Vagina (tissue), 2 donors: ENCODE measurements at regions not wholly inside any gene's neighbourhood (a gene's known extent, or its start where the extent isn't known, plus 50 kb on each side); places are given as distances from the start of the nearest gene placed in this dataset.

Experiments used
- DNase-seq, 2 donors: peaks; one replicate each; pipeline ENCODE4 v3.0.0-alpha.2; 2017; ENCODE audit errors: extremely low spot score in 2 of 2
- H3K27ac ChIP-seq: fragments of 200-600 bp; sonication (generic); one replicate; pipeline ENCODE4 v1.5.1; 2019
- H3K27me3 ChIP-seq: fragments of 200-600 bp; sonication (generic); one replicate; pipeline ENCODE4 v1.5.1; 2019
- H3K36me3 ChIP-seq, 2 donors: fragments of 200-600 bp; sonication (generic); one replicate each; pipeline ENCODE4 v1.5.1; 2017 to 2019
- H3K4me1 ChIP-seq: fragments of 200-600 bp; sonication (generic); one replicate; pipeline ENCODE4 v1.5.1; 2019
- H3K4me3 ChIP-seq, 2 donors: fragments of 200-600 bp; sonication (generic); 1 replicate in 1 of 2; 2 replicates in 1 of 2; pipeline ENCODE4 v1.5.1; 2016 to 2019
- H3K9me3 ChIP-seq: fragments of 200-600 bp; sonication (generic); one replicate; pipeline ENCODE4 v1.5.1; 2019
- CTCF ChIP-seq, 3 experiments: fragments of 450-650 bp in 2 of 3; fragments of 200-600 bp in 1 of 3; sonication (generic) in 1 of 3; IDR thresholded peaks; one replicate each; pipeline ENCODE4 v1.5.1; 2017 to 2019; ENCODE audit warnings: antibody characterized with exemption in 3 of 3, mild to moderate bottlenecking in 2 of 3, moderate library complexity in 2 of 3
- POLR2A ChIP-seq, 2 donors: fragments of 450-650 bp; IDR thresholded peaks; one replicate each; pipeline ENCODE4 v1.6.1; 2017; ENCODE audit warnings: antibody characterized with exemption in 2 of 2, mild to moderate bottlenecking in 2 of 2, moderate library complexity in 2 of 2
- POLR2AphosphoS5 ChIP-seq, 2 donors: sonication (generic); formaldehyde crosslinking; IDR thresholded peaks; one replicate each; pipeline ENCODE4 v1.9.0; 2017; ENCODE audit warnings: antibody characterized with exemption in 2 of 2, mild to moderate bottlenecking in 2 of 2, low read depth in 1 of 2; ENCODE audit not compliant: insufficient read depth in 1 of 2
- intact Hi-C: fragments of 100-400 bp; cut with DNase I; formaldehyde crosslinking; loops from one replicate; pipeline ENCODE4 v1.15.1; 2023

DNA sequence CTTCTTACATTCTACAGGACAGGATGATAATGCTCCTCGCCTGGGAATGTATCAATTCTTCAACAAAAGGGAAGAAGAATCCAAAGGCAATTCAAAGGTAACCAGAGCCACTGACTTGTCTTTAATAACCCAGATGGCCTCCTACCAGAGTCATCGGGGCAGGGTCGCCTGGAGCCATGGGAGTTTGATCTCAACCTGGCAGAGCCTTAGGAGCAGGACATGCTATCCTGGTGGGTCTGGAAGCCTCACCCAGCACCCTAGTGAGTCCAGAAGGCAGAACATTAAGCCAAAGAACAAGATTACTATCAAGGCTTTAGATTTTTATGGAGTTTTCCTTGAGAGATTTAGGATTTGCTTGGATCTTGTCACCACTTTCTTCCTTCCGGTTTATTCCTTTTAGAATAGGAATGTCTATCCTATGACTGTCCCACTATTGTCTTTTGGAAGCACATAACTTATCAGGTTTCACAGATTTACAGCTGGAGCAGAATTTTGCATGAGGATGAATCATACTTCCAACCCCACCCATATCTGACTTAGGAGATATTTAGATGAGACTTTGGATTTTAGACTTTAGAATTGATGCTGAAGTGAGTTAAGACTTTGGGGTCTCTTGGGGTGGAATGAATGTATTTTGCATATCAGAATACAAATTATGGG, 330.3 kb upstream of the GOLIM4 start:
- Histone ChIP-seq H3K27ac (no peak overlapping the region), H3K4me3 (no peak overlapping the region), H3K36me3 (no peaks in the 10 kb centered on the region), H3K4me1 (no peaks in the 10 kb centered on the region), H3K27me3 (no peaks in the 10 kb centered on the region), H3K9me3 (no peaks in the 10 kb centered on the region)
- intact Hi-C loops, result no loop called here
- DNase-seq, result no peak
- no peak for TF ChIP-seq POLR2AphosphoS5 (IDR thresholded peaks at IDR 0.05; ENCODE audit: insufficient read depth in 1 of 2, low read depth in 1 of 2)
- no peak for TF ChIP-seq CTCF (IDR thresholded peaks at IDR 0.05)
- no peak for TF ChIP-seq POLR2A (IDR thresholded peaks at IDR 0.05)

DNA sequence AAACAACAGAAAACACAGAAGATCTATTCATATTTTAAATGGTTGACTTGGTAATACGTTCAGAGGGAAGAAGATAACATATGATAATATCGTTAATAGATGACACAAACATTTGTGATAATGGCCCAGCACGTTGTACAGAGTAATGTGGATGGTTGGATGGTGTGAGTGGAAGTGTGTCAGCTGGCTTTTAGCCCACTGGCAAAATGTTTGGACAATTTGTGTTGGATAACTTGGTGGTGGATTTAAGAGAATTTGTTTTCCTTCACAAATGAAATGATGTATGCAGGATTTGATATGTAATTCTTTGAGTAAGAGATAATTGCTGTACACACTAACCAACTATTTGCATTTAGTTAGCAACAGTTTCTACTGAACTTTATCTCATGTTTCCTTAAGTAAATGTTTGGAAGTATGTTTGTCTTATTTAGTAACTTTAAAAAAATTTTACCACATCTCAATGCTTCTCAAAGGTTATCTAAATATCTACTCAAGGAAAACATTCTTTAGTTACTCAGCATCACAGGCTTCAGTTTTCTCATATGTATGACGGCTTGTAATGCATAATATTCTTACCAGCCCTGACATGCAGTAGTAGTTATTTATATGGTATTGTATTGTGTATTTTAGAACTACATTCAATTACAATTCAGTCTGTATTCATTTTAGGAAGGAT, 328.5 kb upstream of the GOLIM4 start:
- no peak overlapping the region for H3K4me3 ChIP-seq
- H3K36me3 ChIP-seq, result no peaks in the 10 kb centered on the region
- H3K27me3 ChIP-seq, result no peaks in the 10 kb centered on the region
- intact Hi-C loops, result no loop called here
- H3K27ac ChIP-seq, result no peak overlapping the region
- no peaks in the 10 kb centered on the region for H3K4me1 ChIP-seq
- no peak for DNase-seq
- TF ChIP-seq CTCF (IDR thresholded peaks at IDR 0.05) (no peak), POLR2AphosphoS5 (IDR thresholded peaks at IDR 0.05; ENCODE audit: insufficient read depth in 1 of 2, low read depth in 1 of 2) (no peak), POLR2A (IDR thresholded peaks at IDR 0.05) (no peak)
- H3K9me3 ChIP-seq, result no peaks in the 10 kb centered on the region

DNA sequence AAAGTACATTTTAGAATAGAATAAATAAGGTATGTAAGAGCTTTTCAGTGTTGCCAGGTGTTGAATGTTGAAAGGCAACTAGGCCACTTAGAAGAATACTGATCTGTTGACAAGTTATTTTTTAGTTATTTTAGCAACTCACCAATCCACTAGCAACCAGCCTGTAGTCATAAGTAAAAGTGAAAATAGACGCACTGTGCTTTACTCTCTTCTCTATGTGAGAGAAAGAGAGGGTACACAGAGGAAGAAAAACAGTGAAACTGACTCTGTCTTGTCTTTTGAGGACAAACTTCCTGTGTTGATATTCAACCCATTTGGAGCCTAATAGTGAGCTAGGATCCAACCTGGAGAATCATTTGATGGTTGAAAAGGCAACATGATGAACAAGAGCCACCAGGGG, 327.1 kb upstream of the GOLIM4 start:
- TF ChIP-seq POLR2AphosphoS5 (IDR thresholded peaks at IDR 0.05; ENCODE audit: insufficient read depth in 1 of 2, low read depth in 1 of 2) (no peak), CTCF (IDR thresholded peaks at IDR 0.05) (no peak), POLR2A (IDR thresholded peaks at IDR 0.05) (no peak)
- no peak overlapping the region for H3K4me3 ChIP-seq
- intact Hi-C loops, result no loop called here
- no peak overlapping the region for H3K27ac ChIP-seq
- H3K9me3 ChIP-seq, result no peaks in the 10 kb centered on the region
- DNase-seq, result no peak
- no peaks in the 10 kb centered on the region for H3K27me3 ChIP-seq
- no peaks in the 10 kb centered on the region for H3K36me3 ChIP-seq
- no peaks in the 10 kb centered on the region for H3K4me1 ChIP-seq

DNA sequence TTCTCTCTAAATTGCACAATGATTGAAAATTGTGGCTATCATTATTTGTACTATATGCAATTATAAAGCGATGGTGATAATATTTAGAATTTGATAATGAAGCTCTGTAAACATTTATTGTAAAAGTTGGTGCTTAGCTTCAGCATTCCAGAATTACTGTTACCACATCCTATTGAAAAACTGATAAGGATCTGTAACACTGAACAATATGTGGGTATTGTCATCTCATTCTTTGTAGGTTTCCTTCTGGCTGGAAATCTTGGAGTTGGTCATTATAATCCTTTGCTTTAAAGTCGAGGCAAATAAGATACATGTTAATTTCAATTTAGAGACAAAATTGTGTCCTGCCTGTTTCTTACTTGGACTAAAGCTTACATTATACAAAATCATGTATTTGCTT, 323.4 kb upstream of the GOLIM4 start:
- H3K4me1 ChIP-seq, result no peaks in the 10 kb centered on the region
- no peaks in the 10 kb centered on the region for H3K9me3 ChIP-seq
- no peak for DNase-seq
- intact Hi-C loops, result no loop called here
- H3K36me3 ChIP-seq, result no peaks in the 10 kb centered on the region
- H3K27ac ChIP-seq, result no peak overlapping the region
- H3K4me3 ChIP-seq, result no peak overlapping the region
- H3K27me3 ChIP-seq, result no peaks in the 10 kb centered on the region
- TF ChIP-seq POLR2AphosphoS5 (IDR thresholded peaks at IDR 0.05; ENCODE audit: insufficient read depth in 1 of 2, low read depth in 1 of 2) (no peak), POLR2A (IDR thresholded peaks at IDR 0.05) (no peak), CTCF (IDR thresholded peaks at IDR 0.05) (no peak)

- TF ChIP-seq POLR2A (IDR thresholded peaks at IDR 0.05) (no peak), CTCF (IDR thresholded peaks at IDR 0.05) (no peak), POLR2AphosphoS5 (IDR thresholded peaks at IDR 0.05; ENCODE audit: insufficient read depth in 1 of 2, low read depth in 1 of 2) (no peak)
- Histone ChIP-seq H3K4me1 (no peaks in the 10 kb centered on the region), H3K36me3 (no peaks in the 10 kb centered on the region), H3K27me3 (no peaks in the 10 kb centered on the region), H3K9me3 (no peaks in the 10 kb centered on the region), H3K4me3 (no peak overlapping the region), H3K27ac (no peak overlapping the region)
- no peak for DNase-seq
- intact Hi-C loops, result no loop called here
Measured at GRCh38 chr3:168417016-168417415, 321.3 kb upstream of the GOLIM4 start.
